IPS-18a (cell line): ENCODE measurements at regions not wholly inside any gene's neighbourhood (a gene's known extent, or its start where the extent isn't known, plus 50 kb on each side); places are given as distances from the start of the nearest gene placed in this dataset.
"Not testable (repeated sequence)": the region's sequence is repeated elsewhere in the genome, so short reads cannot be mapped to it uniquely, and the experiment has no call there.

ENCODE experiments used
- H3K27ac ChIP-seq: one replicate; pipeline ENCODE4 v1.5.1; 2013; ENCODE audit warnings: low read length
- H3K27me3 ChIP-seq: one replicate; pipeline ENCODE4 v1.6.1; 2013; ENCODE audit warnings: mild to moderate bottlenecking, low read length; ENCODE audit not compliant: control insufficient read depth, insufficient read depth
- H3K36me3 ChIP-seq: one replicate; pipeline ENCODE4 v1.6.1; 2013; ENCODE audit warnings: low read depth, low read length; ENCODE audit not compliant: control insufficient read depth
- H3K4me1 ChIP-seq: one replicate; pipeline ENCODE4 v1.6.1; 2013; ENCODE audit warnings: low read depth, low read length; ENCODE audit not compliant: control insufficient read depth
- H3K4me3 ChIP-seq: one replicate; pipeline ENCODE4 v1.5.1; 2013; ENCODE audit warnings: low read length
- H3K9ac ChIP-seq: one replicate; pipeline ENCODE4 v1.6.1; 2013; ENCODE audit warnings: mild to moderate bottlenecking, low read length, moderate library complexity
- H3K9me3 ChIP-seq: one replicate; pipeline ENCODE4 v1.6.1; 2013; ENCODE audit warnings: low read depth, low read length; ENCODE audit not compliant: control insufficient read depth

- Histone ChIP-seq H3K9me3 (no peaks in the 10 kb centered on the region), H3K4me3 (no peak overlapping the region), H3K27me3 (no peaks in the 10 kb centered on the region), H3K36me3 (no peaks in the 10 kb centered on the region), H3K9ac (no peak overlapping the region), H3K27ac (no peak overlapping the region), H3K4me1 (no peaks in the 10 kb centered on the region)
Measured at GRCh38 chr17:53253956-53254597, 568.6 kb upstream of the KIF2B start.

GRCh38 chr17:53249036-53249435 is 573.7 kb upstream of the KIF2B start:
- Histone ChIP-seq H3K36me3 (no peaks in the 10 kb centered on the region), H3K27ac (no peak overlapping the region), H3K4me3 (no peak overlapping the region), H3K9me3 (no peaks in the 10 kb centered on the region), H3K9ac (no peak overlapping the region), H3K27me3 (no peaks in the 10 kb centered on the region), H3K4me1 (no peaks in the 10 kb centered on the region)

DNA sequence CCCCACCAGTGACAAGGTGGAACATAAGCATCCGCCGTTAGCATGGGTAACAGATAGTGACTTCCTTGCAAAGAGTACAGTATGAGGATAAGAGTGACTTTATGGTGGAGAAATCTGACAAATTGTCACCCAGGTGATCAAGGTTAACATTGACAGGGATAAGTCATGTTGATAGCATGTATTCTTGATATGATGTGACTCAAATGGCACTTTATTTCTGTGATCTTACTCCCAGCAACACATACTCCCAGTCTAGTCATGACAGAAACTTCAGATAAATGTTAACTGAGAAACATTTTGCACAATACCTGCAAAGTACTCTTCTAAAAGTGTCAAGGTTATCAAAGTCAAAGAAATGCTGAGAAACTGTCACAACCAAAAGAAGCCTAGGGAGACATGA is 588.6 kb upstream of the KIF2B start:
- Histone ChIP-seq H3K36me3 (no peaks in the 10 kb centered on the region), H3K27ac (no peak overlapping the region), H3K4me3 (no peak overlapping the region), H3K9ac (no peak overlapping the region), H3K9me3 (no peaks in the 10 kb centered on the region), H3K27me3 (no peaks in the 10 kb centered on the region), H3K4me1 (no peaks in the 10 kb centered on the region)

GRCh38 chr17:53227514-53227913 is 595.2 kb upstream of the KIF2B start:
- H3K4me3 ChIP-seq: no peak overlapping the region
- no peaks in the 10 kb centered on the region for H3K36me3 ChIP-seq
- no peaks in the 10 kb centered on the region for H3K27me3 ChIP-seq

DNA sequence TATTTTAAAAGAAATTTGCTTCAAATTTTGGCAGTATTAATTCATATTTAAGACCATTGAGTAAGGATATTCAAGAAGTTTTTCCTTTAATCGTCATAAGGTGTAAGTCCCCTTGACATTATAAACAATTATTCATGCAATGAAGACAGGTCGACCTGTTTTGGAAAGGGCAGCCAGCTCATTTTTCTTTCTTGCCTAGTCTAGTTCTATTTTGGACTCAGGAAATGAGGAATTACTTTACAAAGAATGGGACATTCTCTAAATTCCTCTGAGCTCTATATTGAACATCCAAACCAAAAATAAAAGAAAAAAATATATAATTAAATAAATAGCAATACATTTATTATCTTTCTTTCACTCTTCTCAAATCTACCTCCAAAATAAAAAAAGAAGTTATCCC is 595.6 kb upstream of the KIF2B start:
- Histone ChIP-seq H3K27ac (no peak overlapping the region), H3K4me3 (no peak overlapping the region), H3K36me3 (no peaks in the 10 kb centered on the region)

More at GRCh38 chr17:53227514-53227913, 595.2 kb upstream of the KIF2B start:
- Histone ChIP-seq H3K9me3 (no peaks in the 10 kb centered on the region), H3K4me1 (no peaks in the 10 kb centered on the region), H3K27ac (no peak overlapping the region), H3K9ac (no peak overlapping the region)

DNA sequence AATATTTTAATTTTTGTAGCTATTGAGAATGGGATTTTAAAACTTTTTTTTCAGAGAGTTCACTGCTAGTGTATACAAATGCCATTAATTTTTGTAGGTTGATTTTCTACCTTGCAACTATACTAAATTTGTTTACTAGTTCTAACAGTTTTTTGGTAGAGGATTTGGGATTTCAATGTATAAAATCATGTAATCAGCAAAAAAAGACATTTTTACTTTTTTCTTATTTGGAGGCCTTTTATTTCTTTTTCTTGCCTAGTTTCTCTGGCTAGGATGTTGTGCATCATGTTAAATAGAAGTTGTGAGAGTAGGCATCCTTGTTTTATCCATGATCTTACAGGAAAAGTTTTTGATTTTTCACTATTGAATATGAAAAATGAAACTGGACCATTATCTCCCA is 602.9 kb upstream of the KIF2B start:
- Histone ChIP-seq H3K4me1 (no peaks in the 10 kb centered on the region), H3K9me3 (no peaks in the 10 kb centered on the region), H3K4me3 (no peak overlapping the region), H3K27ac (no peak overlapping the region), H3K9ac (no peak overlapping the region), H3K36me3 (no peaks in the 10 kb centered on the region), H3K27me3 (no peaks in the 10 kb centered on the region)

More for the DNA sequence above, 595.6 kb upstream of the KIF2B start:
- Histone ChIP-seq H3K9me3 (no peaks in the 10 kb centered on the region), H3K4me1 (no peaks in the 10 kb centered on the region), H3K9ac (no peak overlapping the region), H3K27me3 (no peaks in the 10 kb centered on the region)

DNA sequence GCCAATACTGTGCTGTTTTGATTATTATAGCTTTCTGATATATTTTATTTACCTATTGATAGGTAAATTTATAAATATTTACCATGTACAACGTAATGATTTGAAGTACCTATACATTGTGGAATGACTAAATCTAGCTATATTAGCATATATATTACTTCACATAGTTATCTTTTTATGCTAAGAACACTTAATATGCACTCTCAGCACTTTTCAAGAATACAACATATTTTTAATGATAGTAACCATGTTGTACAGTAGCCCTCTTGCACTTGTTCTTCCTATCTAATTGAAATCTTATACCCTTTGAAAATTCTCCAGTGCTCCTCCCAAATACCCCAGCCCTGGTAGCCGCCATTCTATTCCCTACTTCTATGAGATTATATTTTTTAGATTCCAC is 604.0 kb upstream of the KIF2B start:
- no peaks in the 10 kb centered on the region for H3K9me3 ChIP-seq
- H3K9ac ChIP-seq: no peak overlapping the region
- H3K27me3 ChIP-seq: no peaks in the 10 kb centered on the region
- H3K4me3 ChIP-seq: no peak overlapping the region
- no peaks in the 10 kb centered on the region for H3K36me3 ChIP-seq
- H3K4me1 ChIP-seq: no peaks in the 10 kb centered on the region
- H3K27ac ChIP-seq: no peak overlapping the region

GRCh38 chr17:53217311-53217710 is 605.4 kb upstream of the KIF2B start:
- no peak overlapping the region for H3K9ac ChIP-seq
- no peak overlapping the region for H3K4me3 ChIP-seq
- no peaks in the 10 kb centered on the region for H3K36me3 ChIP-seq
- H3K27ac ChIP-seq: no peak overlapping the region
- no peaks in the 10 kb centered on the region for H3K27me3 ChIP-seq
- no peaks in the 10 kb centered on the region for H3K4me1 ChIP-seq
- no peaks in the 10 kb centered on the region for H3K9me3 ChIP-seq

GRCh38 chr17:53208935-53209334 is 613.8 kb upstream of the KIF2B start:
- H3K36me3 ChIP-seq, H3K27me3 ChIP-seq, H3K9ac ChIP-seq, H3K27ac ChIP-seq, H3K4me3 ChIP-seq, H3K4me1 ChIP-seq, H3K9me3 ChIP-seq: not testable (repeated sequence)

- Histone ChIP-seq H3K4me3 (no peak overlapping the region), H3K36me3 (no peaks in the 10 kb centered on the region), H3K4me1 (no peaks in the 10 kb centered on the region), H3K27me3 (no peaks in the 10 kb centered on the region), H3K9me3 (no peaks in the 10 kb centered on the region), H3K27ac (no peak overlapping the region), H3K9ac (no peak overlapping the region)
Measured at GRCh38 chr17:53193044-53193443, 629.7 kb upstream of the KIF2B start.

DNA sequence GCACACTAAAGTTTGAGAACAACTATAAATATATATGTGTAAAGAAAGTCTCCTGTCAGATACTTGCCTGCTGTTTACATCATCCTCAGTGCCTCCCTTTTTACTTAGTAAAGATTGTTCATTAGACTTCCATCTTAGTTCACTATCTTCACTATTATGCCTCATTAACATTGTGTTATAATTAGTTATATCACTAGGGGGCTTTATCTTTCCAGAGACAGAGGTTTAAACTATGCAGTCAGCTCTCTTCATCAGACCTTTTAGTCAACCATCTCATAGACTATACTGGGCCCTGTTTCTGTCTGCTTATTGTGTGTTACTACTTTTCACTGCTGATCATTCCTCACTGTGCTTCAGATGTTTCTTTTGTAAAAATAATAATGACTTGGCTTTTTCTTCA is 630.8 kb upstream of the KIF2B start:
- Histone ChIP-seq H3K36me3 (no peaks in the 10 kb centered on the region), H3K4me1 (no peaks in the 10 kb centered on the region), H3K9ac (no peak overlapping the region), H3K27ac (no peak overlapping the region), H3K27me3 (no peaks in the 10 kb centered on the region), H3K4me3 (no peak overlapping the region), H3K9me3 (no peaks in the 10 kb centered on the region)

DNA sequence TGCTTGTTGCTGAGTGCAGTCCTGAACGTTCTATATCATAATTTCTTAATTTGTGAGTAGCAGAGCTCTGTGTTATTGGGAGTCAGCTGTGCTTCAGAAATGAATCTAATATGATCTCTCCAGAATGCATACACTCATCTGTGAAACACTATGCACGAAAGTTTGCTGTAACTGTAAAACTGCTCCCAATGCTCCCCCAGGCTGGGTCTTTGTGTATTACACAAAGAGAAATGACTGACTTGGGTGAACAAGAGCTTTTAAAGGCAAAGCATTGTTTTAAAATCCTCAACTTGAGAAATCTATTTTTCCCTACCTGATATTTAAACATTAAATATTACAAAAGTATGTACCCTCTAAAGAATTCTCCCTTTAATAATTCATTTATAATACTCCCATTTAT is 636.7 kb upstream of the KIF2B start:
- no peaks in the 10 kb centered on the region for H3K9me3 ChIP-seq
- H3K27ac ChIP-seq: no peak overlapping the region
- no peaks in the 10 kb centered on the region for H3K4me1 ChIP-seq
- no peaks in the 10 kb centered on the region for H3K36me3 ChIP-seq
- H3K4me3 ChIP-seq: no peak overlapping the region
- H3K9ac ChIP-seq: no peak overlapping the region
- no peaks in the 10 kb centered on the region for H3K27me3 ChIP-seq
